NCI-H345 treated with DMSO at 0.1 percent for 48 hours (cell line): ENCODE measurements at regions not wholly inside any gene's neighbourhood (a gene's known extent, or its start where the extent isn't known, plus 50 kb on each side); places are given as distances from the start of the nearest gene placed in this dataset.
"Not testable (repeated sequence)": the region's sequence is repeated elsewhere in the genome, so short reads cannot be mapped to it uniquely, and the experiment has no call there.

Experiments used
- DNase-seq: peaks from one replicate; lab custom pipeline; 2025; ENCODE audit not compliant: unreplicated experiment; lab: John Stamatoyannopoulos, UW

DNA sequence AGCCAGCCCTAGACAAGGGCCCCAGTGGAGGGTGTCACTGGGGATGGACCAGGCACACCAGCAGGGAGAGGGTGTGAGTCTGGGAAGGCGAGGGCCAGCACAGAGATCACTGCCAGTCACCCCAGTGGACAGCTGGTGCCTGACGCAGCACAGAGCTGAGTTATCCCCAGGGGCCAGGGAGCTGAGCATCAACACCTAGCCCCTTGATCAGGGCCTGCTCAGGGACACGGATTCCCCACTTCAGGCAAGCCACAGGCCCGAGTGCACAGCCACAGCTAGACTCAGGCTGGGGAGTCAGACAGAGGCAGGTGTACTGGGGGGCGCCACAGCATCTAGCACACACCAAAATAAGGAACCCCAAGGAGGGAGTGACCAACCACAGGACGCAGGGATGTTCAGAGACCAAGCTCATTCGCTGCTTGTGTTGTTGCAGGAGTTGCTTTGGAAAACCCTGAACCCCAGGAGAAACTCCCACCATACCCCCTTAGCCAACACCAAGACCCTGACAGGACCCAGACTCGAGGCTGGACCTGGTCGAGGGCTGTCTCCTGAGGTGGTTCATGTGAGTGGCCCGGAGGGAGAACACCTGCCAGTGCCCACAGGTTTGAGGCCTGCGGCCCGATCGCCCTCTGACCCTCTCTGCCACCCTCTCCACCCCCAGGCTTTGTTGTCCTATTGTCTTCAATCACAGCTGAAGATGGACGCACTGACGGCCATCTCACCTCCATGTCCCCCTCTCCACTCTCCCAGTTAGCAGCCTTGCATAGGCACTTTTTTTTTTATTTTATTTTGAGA, 146.8 kb downstream of the TPRA1 start:
- DNase-seq, result no peak

- no peak for DNase-seq
Measured at GRCh38 chr3:127442506-127442905, 148.0 kb downstream of the TPRA1 start.

DNA sequence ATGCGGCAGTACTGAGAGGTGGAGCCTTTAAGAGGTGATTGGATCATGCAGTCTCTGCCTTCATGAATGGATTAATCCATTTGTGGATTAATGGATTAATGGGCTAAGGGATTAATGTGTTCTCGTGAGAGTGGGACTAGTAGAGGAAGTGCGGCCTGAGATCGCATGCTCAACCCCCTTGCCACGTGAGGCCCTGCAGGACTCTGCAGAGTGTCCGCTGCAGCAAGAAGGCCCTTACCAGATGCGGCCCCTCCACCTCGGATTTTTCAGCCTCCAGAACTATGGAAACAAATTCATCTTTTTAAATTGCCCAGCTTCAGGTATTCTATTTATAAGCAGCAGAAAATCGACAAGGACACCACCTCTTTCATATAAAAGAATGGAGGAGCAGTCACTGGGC, 148.8 kb downstream of the TPRA1 start:
- no peak for DNase-seq

- no peak for DNase-seq
Measured at GRCh38 chr3:127440384-127440783, 150.1 kb downstream of the TPRA1 start.

DNA sequence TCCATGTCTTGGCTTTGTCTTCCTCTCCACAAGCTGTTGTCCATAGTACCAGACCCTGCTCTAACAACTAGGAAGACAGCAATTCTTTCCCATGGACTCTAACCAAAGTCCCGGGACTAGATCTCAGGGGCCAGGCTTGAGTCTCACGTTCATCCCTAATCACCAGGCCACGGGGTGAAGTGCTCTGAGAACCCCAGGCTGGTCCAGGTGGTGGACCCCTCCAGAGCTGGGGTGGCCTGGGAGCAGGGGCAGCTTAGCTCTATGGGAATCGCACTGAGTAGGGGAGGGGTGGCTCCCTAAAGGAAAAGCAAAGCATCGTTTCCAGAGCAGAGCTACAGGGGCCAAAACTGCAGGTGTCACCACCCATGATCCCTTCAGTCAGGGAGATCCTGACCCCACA, 150.9 kb downstream of the TPRA1 start:
- no peak for DNase-seq

DNA sequence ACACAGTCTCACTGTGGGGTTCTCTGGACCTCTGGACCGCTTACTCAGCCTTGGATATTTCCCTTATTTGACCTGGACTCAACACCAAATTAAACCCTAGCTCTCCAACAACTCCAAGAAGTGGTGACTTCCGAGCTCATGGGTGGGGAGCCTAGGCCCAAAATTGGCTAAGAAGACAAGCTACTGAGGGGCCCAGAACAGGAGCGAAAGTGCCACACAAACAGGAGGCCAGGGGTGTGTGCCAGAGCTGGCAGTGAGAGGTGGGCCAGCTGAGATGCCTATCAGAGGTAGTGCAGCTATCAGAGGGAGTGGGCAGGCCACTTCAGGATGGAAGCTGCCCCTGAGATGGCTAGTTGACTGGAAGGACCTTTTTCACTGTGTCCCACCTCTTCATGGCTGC, 151.1 kb upstream of the PRR20G start:
- DNase-seq, result no peak

DNA sequence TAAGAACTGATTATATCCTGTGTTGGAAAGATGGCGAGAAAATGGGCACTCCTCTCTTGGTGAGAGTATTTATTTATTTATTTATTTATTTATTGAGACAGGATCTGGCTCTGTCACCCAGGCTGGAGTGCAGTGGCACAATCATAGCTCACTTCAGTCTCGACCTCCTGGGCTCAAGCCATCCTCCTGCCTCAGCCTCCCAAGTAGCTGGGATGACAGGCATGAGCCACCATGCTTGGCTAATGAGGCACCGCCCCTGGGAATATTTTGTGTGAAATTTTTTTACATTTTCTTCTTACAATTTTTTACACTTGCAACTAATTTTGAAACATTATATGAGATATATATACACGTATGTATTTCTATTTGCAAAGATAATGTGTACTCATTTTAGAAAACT, 150.5 kb upstream of the PRR20G start:
- DNase-seq, result no peak

GRCh38 chr3:127435299-127435698, 147.5 kb upstream of the PRR20G start:
- not testable (repeated sequence) for DNase-seq

GRCh38 chr3:127431066-127431465, 143.2 kb upstream of the PRR20G start:
- DNase-seq, result no peak

GRCh38 chr3:127428344-127428997, 140.6 kb upstream of the PRR20G start:
- peak; percentile 69 for DNase-seq

DNA sequence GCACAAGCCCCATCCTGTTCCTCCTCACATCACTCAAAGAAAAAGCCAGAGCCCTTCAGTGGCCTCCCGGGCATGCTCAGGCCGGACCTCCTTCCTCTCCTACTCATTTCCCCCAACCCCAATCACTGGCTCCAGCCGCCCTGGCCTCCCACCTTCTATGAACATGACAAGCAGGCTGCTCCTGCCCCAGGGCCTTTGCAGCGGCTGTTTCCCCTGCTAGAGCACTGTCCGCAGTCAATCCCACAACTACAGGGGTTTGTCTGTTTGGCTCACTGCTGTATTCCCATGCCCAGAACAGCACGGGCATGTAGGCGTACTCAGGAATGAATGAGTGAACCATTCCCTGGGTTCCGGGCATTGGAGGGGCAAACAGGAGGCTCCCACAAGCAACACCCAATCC, 139.8 kb upstream of the PRR20G start:
- DNase-seq, result no peak

DNA sequence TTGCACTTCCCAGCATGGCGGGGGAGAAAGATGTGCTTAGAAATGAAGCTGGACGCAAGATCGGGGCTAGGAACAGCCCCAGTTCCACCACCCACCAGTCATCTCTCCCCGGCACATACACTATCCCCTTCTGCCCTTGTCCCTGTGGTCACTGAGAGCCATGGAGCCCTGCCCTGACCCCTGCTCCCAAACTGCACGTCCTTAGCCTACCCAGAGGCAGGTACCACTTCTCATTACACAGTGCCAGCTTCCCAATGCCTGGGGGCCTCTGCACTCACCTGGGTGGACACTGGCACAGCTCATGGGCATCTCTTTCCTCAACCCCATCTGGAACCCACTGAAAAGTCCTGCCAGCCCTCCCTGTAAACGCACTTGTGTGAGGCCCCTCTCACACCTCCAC, 139.3 kb upstream of the PRR20G start:
- no peak for DNase-seq

- no peak for DNase-seq
Measured at GRCh38 chr3:127426444-127427153, 138.8 kb upstream of the PRR20G start.

DNA sequence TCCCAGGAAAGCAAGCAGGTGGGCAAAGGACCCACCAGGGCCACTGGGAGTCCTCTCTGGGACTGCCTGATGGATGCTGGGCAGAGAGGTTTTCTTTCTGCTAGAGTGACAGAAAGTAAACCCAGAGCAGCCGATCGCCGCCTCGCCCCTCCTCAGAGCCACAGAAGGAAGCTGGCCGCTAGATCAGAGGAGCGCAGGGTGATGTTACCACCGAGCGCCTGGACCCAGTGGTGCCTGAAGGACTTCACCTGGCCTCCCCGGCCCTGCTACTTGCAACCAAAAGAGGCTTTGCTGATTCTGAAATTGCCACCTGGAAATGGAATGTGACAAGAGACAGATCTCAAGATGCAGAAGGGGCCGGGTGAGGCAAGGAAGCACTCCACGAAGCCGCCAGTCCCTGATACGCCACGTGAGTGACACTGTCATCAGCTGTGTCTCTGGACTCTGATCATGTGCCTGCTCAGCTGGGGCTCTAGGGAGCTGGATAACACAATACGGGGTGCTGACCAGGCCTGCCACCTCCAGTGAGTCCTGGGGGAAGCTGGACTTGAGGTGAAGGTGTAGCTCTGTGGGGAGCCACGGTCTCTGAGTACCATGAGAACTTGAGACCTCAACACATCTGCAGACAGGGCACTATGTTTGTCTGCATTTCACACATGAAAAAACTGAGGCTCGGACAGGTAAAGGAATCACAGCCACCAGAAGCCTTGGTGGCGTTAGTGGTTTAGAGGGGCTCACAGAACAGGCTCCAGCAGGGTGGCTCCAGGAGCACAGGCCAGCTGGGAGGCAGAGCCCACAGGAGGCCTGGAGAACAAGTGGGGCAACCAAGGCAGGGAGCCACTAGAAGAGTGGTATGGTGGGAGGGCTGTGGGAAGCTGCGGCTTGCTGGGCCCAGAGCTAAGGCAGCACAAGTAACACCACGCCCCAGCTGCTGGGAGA, 137.9 kb upstream of the PRR20G start:
- no peak for DNase-seq

GRCh38 chr3:127424766-127425504, 137.1 kb upstream of the PRR20G start:
- no peak for DNase-seq

- no peak for DNase-seq
Measured at GRCh38 chr3:127423856-127424765, 136.3 kb upstream of the PRR20G start.

DNA sequence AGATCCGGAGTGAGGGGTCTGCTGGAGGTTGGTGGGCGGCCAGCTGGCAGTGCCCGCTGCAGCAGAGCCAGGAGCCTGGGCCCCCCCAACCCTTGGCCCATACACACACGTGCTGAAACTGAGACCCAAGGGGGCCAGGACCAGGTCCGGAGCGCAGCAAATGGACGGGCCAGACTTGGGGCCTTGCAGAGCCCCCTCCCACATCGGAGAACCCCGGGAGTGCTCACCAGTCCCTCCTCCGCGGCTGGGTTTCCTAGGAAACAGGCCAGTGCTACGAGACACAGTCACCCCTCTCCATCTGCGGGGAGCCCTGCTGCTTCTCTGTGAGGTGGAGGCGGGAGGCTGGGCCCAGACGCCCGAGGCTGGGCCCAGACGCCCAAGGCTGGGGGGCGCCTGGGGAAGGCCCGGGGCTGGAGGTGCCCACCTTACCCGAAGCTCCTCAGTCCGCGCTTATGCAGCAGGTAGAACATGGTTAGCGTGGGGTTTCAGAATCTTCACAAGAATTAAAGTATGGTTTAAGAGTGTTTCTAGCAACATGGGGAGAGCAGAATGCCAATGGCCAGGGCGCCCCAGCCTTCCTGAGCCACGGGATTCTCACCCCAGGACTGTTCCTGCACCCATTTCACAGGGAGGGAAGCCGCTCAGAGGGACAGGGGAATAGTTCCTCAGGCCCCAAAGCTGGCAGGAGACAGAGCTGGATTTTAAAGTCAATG, 135.0 kb upstream of the PRR20G start:
- DNase-seq, result no peak

GRCh38 chr3:127421943-127422662, 134.3 kb upstream of the PRR20G start:
- DNase-seq, result no peak
